Left hindlimb (tissue), 1 donor: ENCODE measurements at regions not wholly inside any gene's neighbourhood (a gene's known extent, or its start where the extent isn't known, plus 50 kb on each side); places are given as distances from the start of the nearest gene placed in this dataset.

Source experiments
- DNase-seq: peaks from one replicate; pipeline ENCODE4 v3.0.0-alpha.2; 2018

DNA sequence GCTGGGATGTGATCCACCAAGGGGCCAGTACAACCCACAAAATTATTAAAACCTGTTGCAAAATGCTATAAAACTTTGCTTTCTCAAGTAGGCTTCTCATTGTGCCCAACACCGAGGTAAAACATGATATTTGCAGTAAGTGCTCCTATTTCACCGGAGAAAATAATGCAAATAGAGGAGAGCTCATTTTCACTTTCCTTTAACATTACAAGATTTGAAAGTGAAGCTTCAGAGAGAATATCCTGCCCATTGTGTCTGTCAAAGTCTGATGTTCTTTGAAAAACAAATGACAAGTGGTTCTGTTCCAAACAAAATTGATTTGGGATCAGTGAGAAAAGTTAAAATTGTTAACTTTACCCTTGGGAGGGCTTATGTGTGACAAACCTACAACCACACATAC lies 287.1 kb downstream of the KCNN2 start:
- no peak for DNase-seq

DNA sequence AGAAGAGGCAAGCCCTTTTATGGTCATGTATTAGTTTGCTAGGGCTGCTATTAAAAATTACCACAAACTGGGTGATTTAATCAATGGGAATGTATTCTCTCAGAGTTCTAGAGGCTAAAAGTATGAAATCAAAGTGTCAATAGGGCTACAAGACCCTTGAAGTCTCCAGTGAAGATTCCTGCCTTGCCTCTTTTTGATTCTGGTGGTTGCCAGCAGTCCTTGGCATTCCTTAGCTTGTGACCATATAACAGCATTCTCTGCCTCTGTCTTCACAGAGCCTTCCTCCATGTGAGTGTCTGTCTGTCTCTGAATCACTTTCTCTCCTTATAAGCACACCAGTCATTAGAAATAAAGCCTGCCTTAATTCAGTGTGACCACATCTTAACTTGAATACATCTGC lies 282.7 kb downstream of the KCNN2 start:
- no peak for DNase-seq

DNA sequence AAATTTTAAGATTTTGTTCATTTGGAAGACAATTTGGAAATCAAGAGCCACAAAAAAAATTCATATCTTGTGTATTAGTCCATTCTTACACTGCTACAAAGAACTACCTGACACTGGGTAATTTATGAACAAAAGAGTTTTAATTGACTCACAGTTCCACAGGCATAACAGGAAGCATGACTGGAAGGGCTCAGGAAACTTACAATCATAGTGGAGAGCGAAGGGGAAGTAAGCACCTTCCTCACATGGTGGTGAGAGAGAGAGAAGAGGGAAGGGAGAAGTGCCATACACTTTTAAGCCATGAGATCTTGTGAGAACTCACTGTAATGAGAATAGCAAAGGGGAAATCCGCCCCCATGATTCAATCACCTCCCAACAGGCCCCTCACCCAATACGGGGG lies 274.4 kb downstream of the KCNN2 start:
- no peak for DNase-seq

DNA sequence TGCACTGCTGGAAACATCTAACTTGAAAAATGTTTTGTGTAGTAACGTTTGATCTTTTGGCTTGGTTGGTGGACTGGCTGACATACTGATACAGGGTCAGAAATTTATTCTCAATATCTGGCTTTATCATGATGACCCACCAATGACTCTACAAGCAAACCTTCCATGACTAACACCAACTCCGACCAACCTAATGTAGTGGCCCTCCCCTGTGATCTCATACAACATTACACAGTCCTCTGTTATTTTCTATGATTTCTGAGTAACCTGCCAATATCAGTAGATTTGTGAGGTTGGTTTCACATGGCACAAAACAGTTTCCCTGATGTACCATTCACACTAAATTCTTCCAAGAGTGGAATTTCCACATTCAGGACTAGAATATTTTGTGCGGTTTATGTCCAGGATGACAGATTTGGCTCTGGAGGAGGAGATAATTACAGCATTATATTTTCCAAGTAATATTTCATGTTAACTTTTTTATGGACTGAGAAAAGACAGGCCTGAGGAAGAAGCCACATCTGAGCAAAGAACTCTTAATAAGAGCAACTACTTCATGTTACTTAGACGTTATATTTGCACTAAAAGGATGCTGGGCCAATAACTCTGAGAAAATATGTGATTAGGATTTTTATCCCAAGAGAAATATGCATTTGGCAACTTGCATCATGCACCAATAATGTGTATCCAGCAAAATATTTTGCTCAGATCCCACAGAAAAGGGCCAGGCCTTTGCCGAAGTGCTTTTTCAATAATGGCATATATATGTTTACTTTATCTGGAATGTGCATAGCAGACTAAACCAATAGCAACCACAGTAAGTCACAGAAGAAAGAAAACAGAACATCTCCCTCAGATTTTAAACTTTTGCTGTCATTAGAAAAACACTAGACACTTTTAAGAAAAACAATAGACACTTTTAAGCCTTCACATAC lies 273.4 kb downstream of the KCNN2 start:
- no peak for DNase-seq

DNA sequence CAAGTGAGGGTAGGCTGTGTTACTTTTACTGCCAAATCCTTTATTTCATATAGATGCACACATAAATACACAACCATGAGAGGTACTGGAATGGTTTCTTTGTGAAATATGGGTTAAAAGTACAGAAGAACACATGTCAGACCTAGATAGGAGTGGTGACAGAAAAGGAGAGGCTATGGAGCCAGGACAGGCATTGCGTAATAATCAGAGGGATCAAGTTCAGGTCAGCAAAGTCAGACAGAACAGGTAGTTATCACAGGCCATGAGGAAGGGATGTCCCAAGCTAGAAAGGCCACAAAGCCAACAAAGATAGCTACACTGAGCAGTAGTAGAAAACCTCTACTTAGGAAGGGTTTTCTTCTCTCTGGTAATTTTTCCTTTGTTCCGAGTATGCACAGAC lies 272.6 kb downstream of the KCNN2 start:
- no peak for DNase-seq

DNA sequence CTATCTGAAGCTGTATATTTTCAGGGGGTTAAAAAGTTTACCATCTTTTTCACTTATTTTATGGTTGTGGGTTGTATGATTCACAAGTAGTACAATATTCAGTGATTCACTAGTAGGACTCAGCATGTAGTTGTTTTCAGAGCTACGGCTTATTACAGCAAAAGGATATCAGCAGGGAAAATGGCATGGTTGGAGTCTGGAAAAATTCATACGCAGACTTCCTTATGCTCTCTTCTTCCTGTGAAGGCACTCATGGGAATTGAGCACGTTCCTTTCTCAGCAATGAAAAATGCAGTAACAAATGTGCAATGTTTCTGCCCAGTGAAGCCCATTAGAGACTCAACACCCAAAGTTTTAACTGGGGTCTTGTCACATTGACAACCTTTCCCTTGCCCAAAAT lies 250.5 kb downstream of the KCNN2 start:
- DNase-seq, result no peak

DNA sequence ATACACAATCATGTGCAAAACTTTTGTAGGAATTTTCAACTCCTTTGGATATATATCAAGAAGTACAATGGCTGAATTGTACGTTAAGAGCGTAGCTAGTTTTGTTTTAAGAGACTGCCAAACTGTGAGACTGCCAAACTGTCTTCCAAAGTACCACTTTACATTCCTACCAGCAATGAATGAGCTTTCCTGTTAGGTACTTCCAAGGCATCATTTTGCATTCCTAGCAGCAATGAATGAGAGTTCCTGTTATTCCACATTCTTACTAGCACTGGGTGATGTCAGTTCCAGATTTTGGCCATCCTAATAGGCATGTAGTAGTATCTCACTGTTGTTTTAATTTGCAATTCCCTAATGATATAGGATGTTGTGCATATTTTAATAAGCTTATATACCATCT lies 219.3 kb downstream of the KCNN2 start:
- no peak for DNase-seq

DNA sequence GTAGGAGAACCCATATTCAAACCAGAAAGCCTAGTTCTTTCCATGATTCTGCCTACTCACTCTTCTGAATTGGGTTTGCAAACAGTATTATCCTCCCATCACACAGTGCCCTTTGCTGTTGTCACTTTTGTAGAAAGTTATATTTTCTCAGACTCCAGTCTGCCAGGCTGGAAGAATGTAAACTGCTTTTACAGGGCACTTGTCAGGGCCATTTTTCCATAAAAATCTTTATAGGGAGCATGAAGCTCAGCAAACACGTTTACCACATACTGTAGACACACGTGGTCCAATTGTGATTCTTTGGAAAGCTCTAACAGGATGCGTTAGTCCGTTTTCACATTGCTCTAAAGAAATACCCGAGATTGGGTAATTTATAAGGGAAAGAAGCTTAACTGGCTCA lies 204.0 kb downstream of the KCNN2 start:
- DNase-seq, result no peak

DNA sequence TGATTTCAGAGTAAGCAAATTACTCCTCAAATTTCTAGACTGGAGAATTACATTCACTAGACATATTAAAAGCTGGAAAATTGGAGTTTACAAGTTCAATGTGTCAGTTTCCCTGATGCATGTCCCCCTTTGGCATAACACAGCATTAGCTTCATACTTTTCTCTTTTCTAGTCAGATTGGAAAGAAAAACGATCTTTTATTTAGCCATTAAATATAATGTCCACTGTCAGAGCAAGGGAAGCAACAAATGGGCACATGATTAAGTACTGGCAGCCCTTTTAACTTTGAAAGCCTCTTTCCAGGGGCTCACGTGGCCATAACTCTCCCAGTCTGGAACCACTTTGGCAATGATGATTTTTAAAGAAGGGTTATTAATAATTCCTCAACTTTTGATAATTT lies 203.3 kb downstream of the KCNN2 start:
- DNase-seq, result no peak

DNA sequence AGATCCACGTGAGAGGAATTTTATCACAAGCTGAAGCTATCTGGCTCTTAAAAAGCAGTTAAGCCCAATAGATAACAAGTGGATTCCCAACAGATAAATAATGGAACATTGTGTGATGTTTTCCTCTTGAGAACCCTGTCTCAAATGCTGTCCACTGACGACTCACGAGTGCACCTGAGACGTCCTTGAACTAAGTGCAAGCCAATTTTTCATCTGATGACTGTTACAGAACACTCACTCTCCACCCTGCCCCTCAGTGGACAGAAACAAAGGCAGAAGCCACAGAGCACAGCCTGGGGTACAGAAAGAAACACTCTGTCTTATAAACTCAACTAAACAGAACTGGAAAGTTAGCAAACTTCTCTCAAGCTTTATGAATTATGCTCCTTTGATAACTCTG lies 199.5 kb downstream of the KCNN2 start:
- DNase-seq, result no peak
